ENCODE measurements at regions not wholly inside any gene's neighbourhood (a gene's known extent, or its start where the extent isn't known, plus 50 kb on each side); places are given as distances from the start of the nearest gene placed in this dataset.

DNA sequence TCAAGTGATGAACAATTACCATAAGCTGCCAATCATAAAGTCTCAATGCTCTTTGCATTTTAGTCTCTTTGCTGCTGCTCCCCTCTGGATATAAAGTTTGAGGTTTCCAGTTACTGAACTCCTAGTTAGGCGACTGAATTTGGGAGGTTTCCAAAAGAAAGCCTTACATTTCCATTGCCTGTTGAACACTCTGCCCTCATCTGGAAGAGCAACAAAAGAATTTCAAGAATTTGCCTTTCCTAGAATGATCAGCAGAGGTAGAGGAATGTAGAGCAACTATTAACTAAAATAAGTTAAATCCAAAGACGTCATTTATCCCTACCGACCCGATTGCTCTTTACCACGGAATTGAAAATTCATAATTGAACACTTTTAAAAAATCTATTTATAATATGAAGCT, 53.4 kb upstream of the PRICKLE2 start:
- intact Hi-C loops (cut with micrococcal nuclease) = no loop called here

DNA sequence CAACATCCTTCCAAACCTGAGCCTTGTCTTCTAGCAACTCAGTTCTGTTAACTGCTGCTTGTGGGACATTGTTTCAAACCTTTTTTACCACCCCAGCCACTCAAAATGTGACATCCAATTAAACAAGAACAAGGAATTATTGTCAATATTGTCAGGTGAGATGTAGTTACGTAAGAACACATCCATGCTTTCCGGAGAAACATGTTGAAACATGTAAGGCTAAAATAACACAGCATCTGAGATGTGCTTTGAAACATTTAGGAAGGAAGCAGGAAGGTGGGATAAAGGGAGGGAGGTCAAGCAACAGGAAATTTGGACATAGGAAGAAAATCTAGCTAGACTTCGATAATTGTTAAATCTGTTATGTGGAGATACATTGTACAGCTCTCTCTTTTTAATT, 50.9 kb upstream of the PRICKLE2 start:
- intact Hi-C loops (cut with micrococcal nuclease) = no loop called here

Data from T-helper 1 cell treated with Interleukin-12 subunit alpha and Interleukin-12 subunit beta and Interleukin-4 antibody, amounts not matched to agents 30 ng/mL and 1 ng/mL, for 36 hours (primary cell).